Right lobe of liver (tissue), 6 donors: ENCODE measurements at regions not wholly inside any gene's neighbourhood (a gene's known extent, or its start where the extent isn't known, plus 50 kb on each side); places are given as distances from the start of the nearest gene placed in this dataset.

Experiments
- ATAC-seq, 4 donors: fragments of 200-7000 bp; cut with Tn5 transposase; one replicate each; pipeline ENCODE4 v1.9.1; 2020; ENCODE audit warnings: mild to moderate bottlenecking in 4 of 4, moderate library complexity in 4 of 4
- DNase-seq, 3 donors: peaks; one replicate each; pipeline ENCODE4 v3.0.0-alpha.2; 2020
- H3K27ac ChIP-seq, 3 donors: fragments of 200-600 bp; one replicate each; pipeline ENCODE4 v1.8.0; 2022
- H3K27me3 ChIP-seq, 2 donors: fragments of 200-600 bp; one replicate each; pipeline ENCODE4 v1.8.0; 2022
- H3K36me3 ChIP-seq, 4 donors: fragments of 200-600 bp; sonication (generic) in 1 of 4; one replicate each; pipeline versions ENCODE4 v1.5.1 to v1.8.0; 2017 to 2022; ENCODE audit warnings: control low read depth in 1 of 4
- H3K4me1 ChIP-seq, 4 donors: fragments of 200-600 bp; sonication (generic) in 1 of 4; one replicate each; pipeline versions ENCODE4 v1.5.1 to v1.8.0; 2017 to 2022; ENCODE audit warnings: control low read depth in 1 of 4
- H3K4me3 ChIP-seq, 3 donors: fragments of 200-600 bp; one replicate each; pipeline ENCODE4 v1.8.0; 2022
- H3K9me3 ChIP-seq, 4 donors: fragments of 200-600 bp; sonication (generic) in 1 of 4; one replicate each; pipeline versions ENCODE4 v1.5.1 to v1.8.0; 2017 to 2022; ENCODE audit warnings: control low read depth in 1 of 4
- CTCF ChIP-seq, 4 donors: fragments of 200-600 bp in 3 of 4; fragments of 450-650 bp in 1 of 4; IDR thresholded peaks; one replicate each; pipeline versions ENCODE4 v1.5.1 to v1.8.0; 2016 to 2022; ENCODE audit warnings: antibody characterized with exemption in 4 of 4, mild to moderate bottlenecking in 2 of 4
- POLR2A ChIP-seq: fragments of 450-650 bp; IDR thresholded peaks from one replicate; pipeline ENCODE4 v1.6.1; 2017; ENCODE audit warnings: antibody characterized with exemption, mild to moderate bottlenecking
- WGBS: methylation state at CpG from one replicate; pipeline ENCODE4 v1.1.6; 2018; ENCODE audit warnings: low coverage, low lambda C conversion rate; ENCODE audit not compliant: insufficient coverage; ENCODE audit errors: missing lambda C conversion rate; 5-methylcytosine and 5-hydroxymethylcytosine counted together
- intact Hi-C, 2 donors: fragments of 100-400 bp; cut with DNase I; formaldehyde crosslinking; loops; one replicate each; pipeline versions ENCODE4 v1.11.2 to v1.14.1; 2022
- donor health status: DM: no; HTN: yes; CAD: no.
- donor health status: DM: no; HTN: no; CAD: no.
- donor health status: DM: no; HTN: no; CAD: no.
- donor health status: DM: no; HTN: yes; CAD: no.
- donor health status: DM: no; HTN: yes; CAD: no.

- no peak overlapping the region for H3K4me3 ChIP-seq
- intact Hi-C loops, result no loop called here
- H3K9me3 ChIP-seq, result no peaks in the 10 kb centered on the region
- H3K36me3 ChIP-seq, result no peaks in the 10 kb centered on the region
- DNase-seq (no peak), ATAC-seq (no peak)
- H3K27ac ChIP-seq, result no peak overlapping the region
- H3K27me3 ChIP-seq, result no peaks in the 10 kb centered on the region
- no peaks in the 10 kb centered on the region for H3K4me1 ChIP-seq
- WGBS, result 75% methylated on average over 3 of the region's 3 CpGs
- no peak for TF ChIP-seq POLR2A
- no peak for TF ChIP-seq CTCF (IDR thresholded peaks at IDR 0.05)
These were observed 558.2 kb upstream of the CITED2 start for GRCh38 chr6:139932671-139933070.

GRCh38 chr6:139931747-139932146, 557.3 kb upstream of the CITED2 start:
- no peak overlapping the region for H3K27ac ChIP-seq
- no peaks in the 10 kb centered on the region for H3K27me3 ChIP-seq
- ATAC-seq (no peak), DNase-seq (no peak)
- peaks cover 0 to 6% (median 0%) of the 10 kb centered on the region in 4 donors for H3K4me1 ChIP-seq
- 79% methylated on average over 2 of the region's 2 CpGs for WGBS
- no peak overlapping the region for H3K4me3 ChIP-seq
- intact Hi-C loops, result no loop called here
- TF ChIP-seq POLR2A, result no peak
- no peak for TF ChIP-seq CTCF (IDR thresholded peaks at IDR 0.05)
- H3K36me3 ChIP-seq, result no peaks in the 10 kb centered on the region
- H3K9me3 ChIP-seq, result no peaks in the 10 kb centered on the region

GRCh38 chr6:139927742-139928305, 553.4 kb upstream of the CITED2 start:
- TF ChIP-seq CTCF (IDR thresholded peaks at IDR 0.05), result no peak
- H3K4me1 ChIP-seq, result peaks cover 0 to 8% (median 0%) of the 10 kb centered on the region in 4 donors
- WGBS, result 60% methylated on average over 1 of the region's 1 CpG
- no peaks in the 10 kb centered on the region for H3K9me3 ChIP-seq
- no peak for DNase-seq
- no peaks in the 10 kb centered on the region for H3K36me3 ChIP-seq
- no peaks in the 10 kb centered on the region for H3K27me3 ChIP-seq
- no peak overlapping the region for H3K27ac ChIP-seq
- intact Hi-C loops, result no loop called here
- no peak for ATAC-seq
- H3K4me3 ChIP-seq, result no peak overlapping the region

GRCh38 chr6:139927236-139927635, 552.8 kb upstream of the CITED2 start:
- Histone ChIP-seq H3K4me1 (peaks cover 0 to 8% (median 0%) of the 10 kb centered on the region in 4 donors), H3K9me3 (no peaks in the 10 kb centered on the region), H3K27ac (no peak overlapping the region), H3K36me3 (no peaks in the 10 kb centered on the region), H3K4me3 (no peak overlapping the region), H3K27me3 (no peaks in the 10 kb centered on the region)
- WGBS, result 60% methylated on average over 1 of the region's 2 CpGs
- DNase-seq, result no peak
- no peak for TF ChIP-seq POLR2A
- peak in 3 of 4 donors; percentile 9 to 40 (median 22) for TF ChIP-seq CTCF (IDR thresholded peaks at IDR 0.05)
- peak in 2 of 4 donors; percentile 54 to 57 for ATAC-seq
- intact Hi-C loops, result no loop called here

GRCh38 chr6:139926711-139927110, 552.3 kb upstream of the CITED2 start:
- no peak overlapping the region for H3K4me3 ChIP-seq
- no peaks in the 10 kb centered on the region for H3K36me3 ChIP-seq
- ATAC-seq, result peak in 1 of 4 donors; percentile 22
- no peak for DNase-seq
- H3K4me1 ChIP-seq, result peaks cover 0 to 8% (median 0%) of the 10 kb centered on the region in 4 donors
- WGBS, result 13% methylated on average over 1 of the region's 3 CpGs
- intact Hi-C loops, result no loop called here
- TF ChIP-seq POLR2A (no peak), CTCF (IDR thresholded peaks at IDR 0.05) (no peak)
- no peaks in the 10 kb centered on the region for H3K9me3 ChIP-seq
- no peak overlapping the region for H3K27ac ChIP-seq
- no peaks in the 10 kb centered on the region for H3K27me3 ChIP-seq
